ENCODE measurements at regions not wholly inside any gene's neighbourhood (a gene's known extent, or its start where the extent isn't known, plus 50 kb on each side); places are given as distances from the start of the nearest gene placed in this dataset.
"Not testable (repeated sequence)": the region's sequence is repeated elsewhere in the genome, so short reads cannot be mapped to it uniquely, and the experiment has no call there.

DNA sequence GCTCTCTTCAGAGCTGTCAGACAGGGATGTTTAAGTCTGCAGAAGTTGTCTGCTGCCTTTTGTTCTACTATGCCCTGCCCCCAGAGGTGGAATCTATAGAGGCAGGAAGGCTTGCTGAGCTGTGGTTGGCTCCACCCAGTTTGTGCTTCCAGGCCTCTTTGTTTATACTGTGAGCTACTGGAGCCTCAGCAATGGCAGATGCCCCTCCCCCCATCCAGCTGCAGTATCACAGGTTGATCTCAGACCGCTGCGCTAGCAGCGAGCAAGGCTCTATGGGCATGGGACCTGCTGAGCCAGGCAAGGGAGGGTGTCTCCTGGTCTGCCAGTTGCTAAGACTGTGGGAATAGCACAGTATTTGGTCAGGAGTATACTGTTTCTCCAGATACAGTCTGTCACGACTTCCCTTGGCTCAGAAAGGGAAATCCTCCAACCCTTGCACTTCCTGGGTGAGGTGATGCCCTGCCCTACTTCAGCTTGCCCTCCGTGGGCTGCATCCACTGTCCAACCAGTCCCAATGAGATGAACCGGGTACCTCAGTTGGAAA, 175.2 kb upstream of the TACR1 start:
- TF ChIP-seq POLR2A (IDR thresholded peaks at IDR 0.05; ENCODE audit: low read length); GATA1 (IDR thresholded peaks at IDR 0.05; ENCODE audit: low read depth, low read length): not testable (repeated sequence)

Measured in erythroblast (primary cell).